Stomach (tissue), 4 donors: ENCODE measurements at regions not wholly inside any gene's neighbourhood (a gene's known extent, or its start where the extent isn't known, plus 50 kb on each side); places are given as distances from the start of the nearest gene placed in this dataset.
"Not testable (repeated sequence)": the region's sequence is repeated elsewhere in the genome, so short reads cannot be mapped to it uniquely, and the experiment has no call there.

Experiments
- POLR2A ChIP-seq, 4 donors: fragments of 450-650 bp; IDR thresholded peaks; one replicate each; pipeline ENCODE4 v1.6.1; 2016; ENCODE audit warnings: antibody characterized with exemption in 4 of 4, control low read depth in 2 of 4, mild to moderate bottlenecking in 1 of 4, moderate library complexity in 1 of 4
- TF ChIP-seq, protein P1 (sequence below), 7 experiments: fragments of 450-650 bp in 4 of 7; fragments of 200-600 bp in 3 of 7; sonication (generic) in 3 of 7; IDR thresholded peaks; one replicate each; pipeline ENCODE4 v1.5.1; 2016 to 2019; ENCODE audit warnings: antibody characterized with exemption in 7 of 7, control low read depth in 2 of 7, mild to moderate bottlenecking in 1 of 7

DNA sequence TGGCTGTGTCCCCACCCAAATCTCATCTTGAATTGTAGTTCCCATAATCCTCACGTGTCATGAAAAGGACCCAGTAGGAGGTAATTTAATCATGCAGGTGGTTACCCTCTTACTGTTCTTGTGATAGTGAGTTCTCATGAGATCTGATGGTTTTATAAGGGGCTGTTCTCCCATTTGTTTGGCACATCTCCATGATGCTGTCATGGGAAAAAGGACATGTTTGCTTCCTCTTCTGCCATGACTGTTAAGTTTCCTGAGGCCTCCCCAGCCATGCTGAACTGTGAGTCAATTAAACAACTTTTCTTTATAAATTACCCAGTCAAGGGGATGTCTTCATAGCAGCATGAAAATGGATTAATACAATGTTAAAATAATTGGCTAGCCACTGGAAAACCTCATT lies 243.3 kb upstream of the MKLN1 start:
- TF ChIP-seq, protein P1, sequence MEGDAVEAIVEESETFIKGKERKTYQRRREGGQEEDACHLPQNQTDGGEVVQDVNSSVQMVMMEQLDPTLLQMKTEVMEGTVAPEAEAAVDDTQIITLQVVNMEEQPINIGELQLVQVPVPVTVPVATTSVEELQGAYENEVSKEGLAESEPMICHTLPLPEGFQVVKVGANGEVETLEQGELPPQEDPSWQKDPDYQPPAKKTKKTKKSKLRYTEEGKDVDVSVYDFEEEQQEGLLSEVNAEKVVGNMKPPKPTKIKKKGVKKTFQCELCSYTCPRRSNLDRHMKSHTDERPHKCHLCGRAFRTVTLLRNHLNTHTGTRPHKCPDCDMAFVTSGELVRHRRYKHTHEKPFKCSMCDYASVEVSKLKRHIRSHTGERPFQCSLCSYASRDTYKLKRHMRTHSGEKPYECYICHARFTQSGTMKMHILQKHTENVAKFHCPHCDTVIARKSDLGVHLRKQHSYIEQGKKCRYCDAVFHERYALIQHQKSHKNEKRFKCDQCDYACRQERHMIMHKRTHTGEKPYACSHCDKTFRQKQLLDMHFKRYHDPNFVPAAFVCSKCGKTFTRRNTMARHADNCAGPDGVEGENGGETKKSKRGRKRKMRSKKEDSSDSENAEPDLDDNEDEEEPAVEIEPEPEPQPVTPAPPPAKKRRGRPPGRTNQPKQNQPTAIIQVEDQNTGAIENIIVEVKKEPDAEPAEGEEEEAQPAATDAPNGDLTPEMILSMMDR (IDR thresholded peaks at IDR 0.05): not testable (repeated sequence)
- not testable (repeated sequence) for TF ChIP-seq POLR2A (IDR thresholded peaks at IDR 0.05)
